Ramos (cell line): ENCODE measurements at regions not wholly inside any gene's neighbourhood (a gene's known extent, or its start where the extent isn't known, plus 50 kb on each side); places are given as distances from the start of the nearest gene placed in this dataset.
"Not testable (repeated sequence)": the region's sequence is repeated elsewhere in the genome, so short reads cannot be mapped to it uniquely, and the experiment has no call there.

ENCODE experiments used
- in situ Hi-C: fragments of 300-500 bp; cut with MboI; formaldehyde crosslinking; loops from one replicate; pipeline ENCODE4 v1.14.3; 2022; ENCODE audit warnings: low sequenced_read_pairs; ENCODE audit not compliant: unreplicated experiment

GRCh38 chr6:3919849-3920248 lies 70.7 kb downstream of the FAM50B start:
- in situ Hi-C loops = no loop called here

GRCh38 chr6:3920321-3920720 lies 71.1 kb downstream of the FAM50B start:
- in situ Hi-C loops = no loop called here

GRCh38 chr6:3921663-3922062 lies 72.5 kb downstream of the FAM50B start:
- in situ Hi-C loops = no loop called here

- in situ Hi-C loops = not testable (repeated sequence)
These were observed 73.4 kb downstream of the FAM50B start for GRCh38 chr6:3922619-3923018.

- in situ Hi-C loops = not testable (repeated sequence)
These were observed 76.3 kb downstream of the FAM50B start for GRCh38 chr6:3925223-3926149.

- in situ Hi-C loops = no loop called here
These were observed 76.9 kb downstream of the FAM50B start for GRCh38 chr6:3926150-3926482.

- in situ Hi-C loops = no loop called here
These were observed 78.9 kb downstream of the FAM50B start for GRCh38 chr6:3928111-3928510.

- in situ Hi-C loops = no loop called here
These were observed 80.2 kb downstream of the FAM50B start for GRCh38 chr6:3929281-3929798.

GRCh38 chr6:3937438-3937837 lies 88.3 kb downstream of the FAM50B start:
- in situ Hi-C loops = no loop called here

- in situ Hi-C loops = no loop called here
These were observed 89.7 kb downstream of the FAM50B start for GRCh38 chr6:3938715-3939367.

- in situ Hi-C loops = no loop called here
These were observed 90.3 kb downstream of the FAM50B start for GRCh38 chr6:3939368-3939958.

- in situ Hi-C loops = no loop called here
These were observed 90.8 kb downstream of the FAM50B start for GRCh38 chr6:3939964-3940363.

GRCh38 chr6:3940703-3941102 lies 91.5 kb downstream of the FAM50B start:
- in situ Hi-C loops = no loop called here

GRCh38 chr6:3943331-3943765 lies 94.2 kb downstream of the FAM50B start:
- in situ Hi-C loops = no loop called here

- in situ Hi-C loops = no loop called here
These were observed 95.1 kb downstream of the FAM50B start for GRCh38 chr6:3944246-3944645.

- in situ Hi-C loops = no loop called here
These were observed 97.6 kb downstream of the FAM50B start for GRCh38 chr6:3946778-3947177.

GRCh38 chr6:3948866-3949265 lies 99.7 kb downstream of the FAM50B start:
- in situ Hi-C loops = no loop called here

- in situ Hi-C loops = no loop called here
These were observed 100.3 kb downstream of the FAM50B start for GRCh38 chr6:3949521-3949920.

GRCh38 chr6:3956054-3956453 lies 106.9 kb downstream of the FAM50B start:
- in situ Hi-C loops = no loop called here

GRCh38 chr6:3957321-3957720 lies 108.1 kb downstream of the FAM50B start:
- in situ Hi-C loops = no loop called here

GRCh38 chr6:3958255-3958654 lies 109.1 kb downstream of the FAM50B start:
- in situ Hi-C loops = no loop called here
